HCT116 (cell line): ENCODE measurements at regions not wholly inside any gene's neighbourhood (a gene's known extent, or its start where the extent isn't known, plus 50 kb on each side); places are given as distances from the start of the nearest gene placed in this dataset.

ENCODE experiments used
- ATAC-seq: fragments of 200-7000 bp; cut with Tn5 transposase; 2 replicates; pipeline ENCODE4 v1.9.1; 2020; ENCODE audit warnings: mild to moderate bottlenecking, moderate library complexity
- BruUV-seq: library from RNA; stranded (reverse); fragments of 400-500 nt; replicated peaks from 2 replicates; lab custom pipeline; 2021; lab: Mats Ljungman, UMichigan
- CTCF ChIA-PET: fragments of 300-600 bp; sonication (Branson Sonifier 250); formaldehyde crosslinking; loops from one replicate; lab custom pipeline; 2021; ENCODE audit warnings: antibody characterized with exemption; lab: Charles Lee
- POLR2A ChIA-PET: fragments of 300-600, 350-600 bp; sonication (Branson Sonifier 250); formaldehyde crosslinking; loops from one replicate; lab custom pipeline; 2021; ENCODE audit warnings: antibody characterized with exemption; lab: Charles Lee
- RAD21 ChIA-PET, 2 experiments: fragments of 300-600 bp; sonication (Branson Sonifier 250); formaldehyde crosslinking; loops; one replicate each; lab custom pipeline; 2023; ENCODE audit warnings: low total read pairs in 2 of 2; ENCODE audit not compliant: uncharacterized antibody in 2 of 2, unreplicated experiment in 2 of 2, low non-redundant PET in 1 of 2; lab: Charles Lee
- DNase-seq: peaks from one replicate; pipeline ENCODE4 v3.0.0-alpha.2; 2010; ENCODE audit warnings: low read depth, low spot score
- H2AFZ ChIP-seq: fragments of 200-600 bp; shearing (Covaris generic), sonication (generic); 2 replicates; pipeline ENCODE4 v1.6.1; 2017; ENCODE audit warnings: low read depth, mixed run types, mixed read lengths, antibody characterized with exemption, low read length; ENCODE audit not compliant: poor library complexity, severe bottlenecking
- H3K27ac ChIP-seq: 2 replicates; pipeline ENCODE4 v1.5.1; 2012; ENCODE audit warnings: low read depth, low read length
- H3K27me3 ChIP-seq: fragments of 200-600 bp; sonication (generic); 2 replicates; pipeline ENCODE4 v1.6.1; 2016; ENCODE audit warnings: mixed run types, low read length, mixed read lengths; ENCODE audit not compliant: insufficient read depth
- H3K36me3 ChIP-seq, 2 experiments: fragments of 200-500 bp in 1 of 2; fragments of 200-600 bp in 1 of 2; sonication (Bioruptor generic) in 1 of 2; sonication (generic) in 1 of 2; 2 replicates each; pipeline versions ENCODE4 v1.5.1 to v1.6.1; 2014 to 2016; ENCODE audit warnings: low read length in 2 of 2, inconsistent platforms in 1 of 2, mixed read lengths in 1 of 2, mixed run types in 1 of 2; ENCODE audit not compliant: insufficient read depth in 2 of 2, control insufficient read depth in 1 of 2
- H3K4me1 ChIP-seq, 2 experiments: fragments of 200-600 bp in 1 of 2; sonication (generic) in 1 of 2; 2 replicates each; pipeline versions ENCODE4 v1.5.1 to v1.6.1; 2012 to 2017; ENCODE audit warnings: low read length in 2 of 2, inconsistent platforms in 1 of 2, mild to moderate bottlenecking in 1 of 2, mixed read lengths in 1 of 2, mixed run types in 1 of 2, moderate library complexity in 1 of 2; ENCODE audit not compliant: insufficient read depth in 2 of 2, control insufficient read depth in 1 of 2
- H3K4me2 ChIP-seq: fragments of 200-600 bp; sonication (generic); 2 replicates; pipeline ENCODE4 v1.6.1; 2017; ENCODE audit warnings: mixed run types, low read length, mixed read lengths
- H3K4me3 ChIP-seq, 2 experiments: fragments of 200-600 bp in 1 of 2; sonication (generic) in 1 of 2; replicated peaks in 1 of 2; 2 replicates each; pipeline ENCODE4 v1.5.1; 2011 to 2016; ENCODE audit warnings: low read length in 2 of 2, control low read depth in 1 of 2, low read depth in 1 of 2, mild to moderate bottlenecking in 1 of 2, mixed read lengths in 1 of 2, mixed run types in 1 of 2
- H3K79me2 ChIP-seq: fragments of 200-600 bp; sonication (generic); 2 replicates; pipeline ENCODE4 v1.6.1; 2017; ENCODE audit warnings: mild to moderate bottlenecking, mixed run types, low read length, moderate library complexity, mixed read lengths; ENCODE audit not compliant: insufficient read depth
- H3K9ac ChIP-seq: fragments of 200-600 bp; sonication (generic); 2 replicates; pipeline ENCODE4 v1.6.1; 2016; ENCODE audit warnings: low read length, mixed read lengths
- H3K9me2 ChIP-seq: fragments of 200-600 bp; sonication (generic), shearing (Covaris generic); 2 replicates; pipeline ENCODE4 v1.6.1; 2017; ENCODE audit warnings: mixed run types, mild to moderate bottlenecking, moderate library complexity; ENCODE audit not compliant: insufficient read depth
- H3K9me3 ChIP-seq, 2 experiments: fragments of 200-500 bp in 1 of 2; fragments of 200-600 bp in 1 of 2; sonication (Bioruptor generic) in 1 of 2; sonication (generic) in 1 of 2; 2 replicates each; pipeline ENCODE4 v1.6.1; 2014 to 2017; ENCODE audit warnings: low read length in 2 of 2, mixed read lengths in 2 of 2, inconsistent platforms in 1 of 2, low read depth in 1 of 2, mild to moderate bottlenecking in 1 of 2, mixed run types in 1 of 2, moderate library complexity in 1 of 2; ENCODE audit not compliant: control insufficient read depth in 1 of 2, insufficient read depth in 1 of 2
- H4K20me1 ChIP-seq: fragments of 200-600 bp; sonication (generic), shearing (Covaris generic); 2 replicates; pipeline ENCODE4 v1.6.1; 2017; ENCODE audit warnings: mixed run types, mild to moderate bottlenecking, moderate library complexity; ENCODE audit not compliant: insufficient read depth
- ATF3 ChIP-seq: IDR thresholded peaks from 2 replicates; pipeline ENCODE4 v1.6.1; 2012
- ELF1 ChIP-seq: IDR thresholded peaks from 2 replicates; pipeline ENCODE4 v1.6.1; 2012; ENCODE audit warnings: low read depth, borderline replicate concordance
- POLR2AphosphoS5 ChIP-seq: IDR thresholded peaks from 2 replicates; pipeline ENCODE4 v1.6.1; 2011; ENCODE audit warnings: mild to moderate bottlenecking, low read depth, low read length, moderate library complexity
- REST ChIP-seq: IDR thresholded peaks from 2 replicates; pipeline ENCODE4 v1.6.1; 2012; ENCODE audit warnings: low read depth
- SIN3A ChIP-seq: IDR thresholded peaks from 2 replicates; pipeline ENCODE4 v1.6.1; 2012; ENCODE audit warnings: low read depth
- SP1 ChIP-seq: IDR thresholded peaks from 2 replicates; pipeline ENCODE4 v1.6.1; 2012; ENCODE audit warnings: low read depth
- ZFX ChIP-seq: fragments of 450-650 bp; IDR thresholded peaks from 2 replicates; pipeline ENCODE4 v1.6.1; 2017
- intact Hi-C: fragments of 100-400 bp; cut with micrococcal nuclease; formaldehyde crosslinking; loops from 2 replicates; pipeline ENCODE4 v1.10.0; 2022

- POLR2A ChIA-PET: no interaction called here
Observed at GRCh38 chr1:186753241-186753640, 73.0 kb upstream of the PTGS2 start.

More at GRCh38 chr1:186753241-186753640, 73.0 kb upstream of the PTGS2 start:
- H3K4me1 ChIP-seq: no peaks in the 10 kb centered on the region
- no peaks in the 10 kb centered on the region for H3K79me2 ChIP-seq
- H4K20me1 ChIP-seq: no peaks in the 10 kb centered on the region
- H3K27ac ChIP-seq: no peak overlapping the region
- RAD21 ChIA-PET: no interaction called here
- no peaks in the 10 kb centered on the region for H3K9me2 ChIP-seq
- H3K36me3 ChIP-seq: no peaks in the 10 kb centered on the region
- H2AFZ ChIP-seq: no peak overlapping the region
- no peak overlapping the region for H3K4me2 ChIP-seq
- no peak overlapping the region for H3K9ac ChIP-seq
- TF ChIP-seq SP1 (no peak), SIN3A (no peak), ZFX (no peak), POLR2AphosphoS5 (no peak), ELF1 (no peak), ATF3 (no peak), REST (no peak)
- no peak for DNase-seq
- H3K4me3 ChIP-seq: no peak overlapping the region
- H3K9me3 ChIP-seq: no peaks in the 10 kb centered on the region
- intact Hi-C loops: no loop called here
- CTCF ChIA-PET: no interaction called here
- no TSS peak for BruUV-seq
- no peaks in the 10 kb centered on the region for H3K27me3 ChIP-seq
- ATAC-seq: no peak
